Panc1 (cell line): ENCODE measurements at regions not wholly inside any gene's neighbourhood (a gene's known extent, or its start where the extent isn't known, plus 50 kb on each side); places are given as distances from the start of the nearest gene placed in this dataset.

Source experiments
- POLR2AphosphoS5 ChIP-seq: IDR thresholded peaks from 2 replicates; pipeline ENCODE4 v1.6.1; 2012; ENCODE audit warnings: mild to moderate bottlenecking, low read depth, low read length, moderate library complexity
- SIN3A ChIP-seq: IDR thresholded peaks from 2 replicates; pipeline ENCODE4 v1.6.1; 2012; ENCODE audit warnings: low read depth, mild to moderate bottlenecking, low read length, moderate library complexity, borderline replicate concordance; ENCODE audit not compliant: insufficient read depth
- TF ChIP-seq, protein P1 (sequence below): fragments of 450-650 bp; IDR thresholded peaks from 2 replicates; pipeline ENCODE4 v1.5.1; 2017; ENCODE audit warnings: mild to moderate bottlenecking
- TF ChIP-seq, protein P2 (sequence below), 2 experiments: IDR thresholded peaks; 2 replicates each; pipeline ENCODE4 v1.6.1; 2011 to 2012; ENCODE audit warnings: low read depth in 2 of 2, control low read depth in 1 of 2, low read length in 1 of 2, mild to moderate bottlenecking in 1 of 2, moderate library complexity in 1 of 2; ENCODE audit not compliant: insufficient read depth in 1 of 2

DNA sequence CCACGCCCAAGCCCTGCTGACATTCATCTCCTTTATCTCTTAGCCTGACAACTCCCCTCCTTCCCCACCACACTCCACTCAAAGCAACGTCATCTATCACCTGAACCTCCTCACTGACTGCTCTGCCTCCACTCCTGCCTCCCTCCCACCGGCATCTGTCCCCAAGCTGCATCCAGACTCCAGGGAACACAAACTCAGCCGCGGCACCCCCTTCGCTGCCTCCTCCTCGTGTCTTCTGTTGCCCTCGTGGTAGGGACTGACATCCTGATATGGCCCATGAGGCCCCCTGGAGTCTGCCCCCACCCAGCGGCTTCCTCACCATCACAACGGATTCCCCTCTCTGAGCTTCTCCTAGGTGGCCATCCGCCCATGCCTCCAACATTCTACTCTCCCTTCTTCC is 101.0 kb upstream of the TAS2R1 start:
- TF ChIP-seq, protein P1, sequence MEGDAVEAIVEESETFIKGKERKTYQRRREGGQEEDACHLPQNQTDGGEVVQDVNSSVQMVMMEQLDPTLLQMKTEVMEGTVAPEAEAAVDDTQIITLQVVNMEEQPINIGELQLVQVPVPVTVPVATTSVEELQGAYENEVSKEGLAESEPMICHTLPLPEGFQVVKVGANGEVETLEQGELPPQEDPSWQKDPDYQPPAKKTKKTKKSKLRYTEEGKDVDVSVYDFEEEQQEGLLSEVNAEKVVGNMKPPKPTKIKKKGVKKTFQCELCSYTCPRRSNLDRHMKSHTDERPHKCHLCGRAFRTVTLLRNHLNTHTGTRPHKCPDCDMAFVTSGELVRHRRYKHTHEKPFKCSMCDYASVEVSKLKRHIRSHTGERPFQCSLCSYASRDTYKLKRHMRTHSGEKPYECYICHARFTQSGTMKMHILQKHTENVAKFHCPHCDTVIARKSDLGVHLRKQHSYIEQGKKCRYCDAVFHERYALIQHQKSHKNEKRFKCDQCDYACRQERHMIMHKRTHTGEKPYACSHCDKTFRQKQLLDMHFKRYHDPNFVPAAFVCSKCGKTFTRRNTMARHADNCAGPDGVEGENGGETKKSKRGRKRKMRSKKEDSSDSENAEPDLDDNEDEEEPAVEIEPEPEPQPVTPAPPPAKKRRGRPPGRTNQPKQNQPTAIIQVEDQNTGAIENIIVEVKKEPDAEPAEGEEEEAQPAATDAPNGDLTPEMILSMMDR = no peak
- TF ChIP-seq SIN3A (no peak), POLR2AphosphoS5 (no peak)
- TF ChIP-seq, protein P2, sequence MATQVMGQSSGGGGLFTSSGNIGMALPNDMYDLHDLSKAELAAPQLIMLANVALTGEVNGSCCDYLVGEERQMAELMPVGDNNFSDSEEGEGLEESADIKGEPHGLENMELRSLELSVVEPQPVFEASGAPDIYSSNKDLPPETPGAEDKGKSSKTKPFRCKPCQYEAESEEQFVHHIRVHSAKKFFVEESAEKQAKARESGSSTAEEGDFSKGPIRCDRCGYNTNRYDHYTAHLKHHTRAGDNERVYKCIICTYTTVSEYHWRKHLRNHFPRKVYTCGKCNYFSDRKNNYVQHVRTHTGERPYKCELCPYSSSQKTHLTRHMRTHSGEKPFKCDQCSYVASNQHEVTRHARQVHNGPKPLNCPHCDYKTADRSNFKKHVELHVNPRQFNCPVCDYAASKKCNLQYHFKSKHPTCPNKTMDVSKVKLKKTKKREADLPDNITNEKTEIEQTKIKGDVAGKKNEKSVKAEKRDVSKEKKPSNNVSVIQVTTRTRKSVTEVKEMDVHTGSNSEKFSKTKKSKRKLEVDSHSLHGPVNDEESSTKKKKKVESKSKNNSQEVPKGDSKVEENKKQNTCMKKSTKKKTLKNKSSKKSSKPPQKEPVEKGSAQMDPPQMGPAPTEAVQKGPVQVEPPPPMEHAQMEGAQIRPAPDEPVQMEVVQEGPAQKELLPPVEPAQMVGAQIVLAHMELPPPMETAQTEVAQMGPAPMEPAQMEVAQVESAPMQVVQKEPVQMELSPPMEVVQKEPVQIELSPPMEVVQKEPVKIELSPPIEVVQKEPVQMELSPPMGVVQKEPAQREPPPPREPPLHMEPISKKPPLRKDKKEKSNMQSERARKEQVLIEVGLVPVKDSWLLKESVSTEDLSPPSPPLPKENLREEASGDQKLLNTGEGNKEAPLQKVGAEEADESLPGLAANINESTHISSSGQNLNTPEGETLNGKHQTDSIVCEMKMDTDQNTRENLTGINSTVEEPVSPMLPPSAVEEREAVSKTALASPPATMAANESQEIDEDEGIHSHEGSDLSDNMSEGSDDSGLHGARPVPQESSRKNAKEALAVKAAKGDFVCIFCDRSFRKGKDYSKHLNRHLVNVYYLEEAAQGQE (IDR thresholded peaks at IDR 0.05; ENCODE audit: insufficient read depth in 1 of 2, low read depth in 2 of 2, low read length in 1 of 2) = no peak
